Liver (tissue), 3 donors: ENCODE measurements at regions not wholly inside any gene's neighbourhood (a gene's known extent, or its start where the extent isn't known, plus 50 kb on each side); places are given as distances from the start of the nearest gene placed in this dataset.

ENCODE experiments used
- GABPA ChIP-seq, 2 donors: IDR thresholded peaks in 1 of 2; conservative IDR thresholded peaks in 1 of 2; 2 replicates each; pipeline ENCODE4 v1.6.1; 2016; ENCODE audit warnings: antibody characterized with exemption in 2 of 2, mild to moderate bottlenecking in 1 of 2, moderate library complexity in 1 of 2
- RXRA ChIP-seq, 2 donors: IDR thresholded peaks; 2 replicates each; pipeline ENCODE4 v1.6.1; 2017 to 2018; ENCODE audit warnings: antibody characterized with exemption in 2 of 2, mild to moderate bottlenecking in 1 of 2
- SP1 ChIP-seq: IDR thresholded peaks from 2 replicates; pipeline ENCODE4 v1.6.1; 2018; ENCODE audit warnings: antibody characterized with exemption, mild to moderate bottlenecking
- TF ChIP-seq, protein P1 (sequence below): fragments of 150-350 bp; IDR thresholded peaks from 2 replicates; pipeline ENCODE4 v1.5.1; 2017; ENCODE audit warnings: improper control_type of control experiment, low read depth, low read length; ENCODE audit not compliant: missing input control
- donor health status: healthy.
- donor health status: healthy.

GRCh38 chr20:50292591-50293283 lies 102.1 kb downstream of the CEBPB start:
- TF ChIP-seq, protein P1, sequence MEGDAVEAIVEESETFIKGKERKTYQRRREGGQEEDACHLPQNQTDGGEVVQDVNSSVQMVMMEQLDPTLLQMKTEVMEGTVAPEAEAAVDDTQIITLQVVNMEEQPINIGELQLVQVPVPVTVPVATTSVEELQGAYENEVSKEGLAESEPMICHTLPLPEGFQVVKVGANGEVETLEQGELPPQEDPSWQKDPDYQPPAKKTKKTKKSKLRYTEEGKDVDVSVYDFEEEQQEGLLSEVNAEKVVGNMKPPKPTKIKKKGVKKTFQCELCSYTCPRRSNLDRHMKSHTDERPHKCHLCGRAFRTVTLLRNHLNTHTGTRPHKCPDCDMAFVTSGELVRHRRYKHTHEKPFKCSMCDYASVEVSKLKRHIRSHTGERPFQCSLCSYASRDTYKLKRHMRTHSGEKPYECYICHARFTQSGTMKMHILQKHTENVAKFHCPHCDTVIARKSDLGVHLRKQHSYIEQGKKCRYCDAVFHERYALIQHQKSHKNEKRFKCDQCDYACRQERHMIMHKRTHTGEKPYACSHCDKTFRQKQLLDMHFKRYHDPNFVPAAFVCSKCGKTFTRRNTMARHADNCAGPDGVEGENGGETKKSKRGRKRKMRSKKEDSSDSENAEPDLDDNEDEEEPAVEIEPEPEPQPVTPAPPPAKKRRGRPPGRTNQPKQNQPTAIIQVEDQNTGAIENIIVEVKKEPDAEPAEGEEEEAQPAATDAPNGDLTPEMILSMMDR, result no peak
- TF ChIP-seq SP1, result peak; percentile 96
- peak; percentile 98 to 99 for TF ChIP-seq RXRA (IDR thresholded peaks at IDR 0.05)
- peak in 1 of 2 donors; percentile 71 for TF ChIP-seq GABPA (IDR thresholded peaks at IDR 0.05 in 1 of 2, conservative IDR thresholded peaks at IDR 0.05 in 1 of 2)
